Fibroblast of lung (primary cell): ENCODE measurements at regions not wholly inside any gene's neighbourhood (a gene's known extent, or its start where the extent isn't known, plus 50 kb on each side); places are given as distances from the start of the nearest gene placed in this dataset.

Experiments used
- DNase-seq, 2 donors: peaks; one replicate each; pipeline versions ENCODE4 v3.0.0 to v3.0.0-alpha.2; 2010; ENCODE audit warnings: low read depth in 2 of 2
- H2AFZ ChIP-seq: 2 replicates; pipeline ENCODE4 v1.5.1; 2012; ENCODE audit warnings: low read length, control low read depth, inconsistent platforms
- H3K27ac ChIP-seq: 2 replicates; pipeline ENCODE4 v1.5.1; 2011; ENCODE audit warnings: low read length, control low read depth; ENCODE audit not compliant: insufficient read depth
- H3K27me3 ChIP-seq: 2 replicates; pipeline ENCODE4 v1.5.1; 2011; ENCODE audit warnings: mild to moderate bottlenecking, low read length; ENCODE audit not compliant: control insufficient read depth, insufficient read depth
- H3K36me3 ChIP-seq: 2 replicates; pipeline ENCODE4 v1.5.1; 2011; ENCODE audit warnings: low read length; ENCODE audit not compliant: control insufficient read depth, insufficient read depth
- H3K4me1 ChIP-seq: 2 replicates; pipeline ENCODE4 v1.5.1; 2011; ENCODE audit warnings: low read length; ENCODE audit not compliant: control insufficient read depth, insufficient read depth; ENCODE audit errors: extremely low read depth
- H3K4me2 ChIP-seq: 2 replicates; pipeline ENCODE4 v1.5.1; 2011; ENCODE audit warnings: low read length, control low read depth; ENCODE audit not compliant: insufficient read depth; ENCODE audit errors: extremely low read depth
- H3K4me3 ChIP-seq, 4 experiments: fragments of 200-600 bp in 1 of 4; sonication (generic) in 1 of 4; replicated peaks in 1 of 4; 2 replicates each; pipeline ENCODE4 v1.5.1; 2011 to 2016; ENCODE audit warnings: low read length in 4 of 4, low read depth in 3 of 4, mild to moderate bottlenecking in 3 of 4, control low read depth in 2 of 4, inconsistent platforms in 1 of 4, mixed read lengths in 1 of 4; ENCODE audit not compliant: insufficient read depth in 1 of 4; ENCODE audit errors: control extremely low read depth in 1 of 4
- H3K79me2 ChIP-seq: 2 replicates; pipeline ENCODE4 v1.5.1; 2012; ENCODE audit warnings: mild to moderate bottlenecking, low read length, inconsistent platforms; ENCODE audit not compliant: control insufficient read depth, insufficient read depth
- H3K9ac ChIP-seq: 2 replicates; pipeline ENCODE4 v1.5.1; 2011; ENCODE audit warnings: mild to moderate bottlenecking, low read length, control low read depth; ENCODE audit not compliant: insufficient read depth
- H3K9me3 ChIP-seq: 2 replicates; pipeline ENCODE4 v1.5.1; 2012; ENCODE audit warnings: low read depth, low read length; ENCODE audit not compliant: control insufficient read depth, insufficient read depth
- H4K20me1 ChIP-seq: 2 replicates; pipeline ENCODE4 v1.5.1; 2011; ENCODE audit warnings: low read length; ENCODE audit not compliant: control insufficient read depth, insufficient read depth; ENCODE audit errors: extremely low read depth
- CTCF ChIP-seq, 2 donors: IDR thresholded peaks in 1 of 2; conservative IDR thresholded peaks in 1 of 2; 1 replicate in 1 of 2; 2 replicates in 1 of 2; pipeline ENCODE4 v1.5.1; 2011 to 2012; ENCODE audit warnings: low read length in 2 of 2, control low read depth in 1 of 2, inconsistent platforms in 1 of 2, low read depth in 1 of 2, mild to moderate bottlenecking in 1 of 2
- EZH2 ChIP-seq: IDR thresholded peaks from 2 replicates; pipeline ENCODE4 v1.5.1; 2012; ENCODE audit warnings: low read length, control low read depth, mild to moderate bottlenecking; ENCODE audit errors: missing control alignments

GRCh38 chr10:2759233-2759632 is 308.1 kb upstream of the PFKP start:
- Histone ChIP-seq H3K27me3 (no peaks in the 10 kb centered on the region), H3K9ac (no peak overlapping the region), H3K4me1 (no peaks in the 10 kb centered on the region), H4K20me1 (no peaks in the 10 kb centered on the region), H3K36me3 (no peaks in the 10 kb centered on the region), H2AFZ (no peak overlapping the region), H3K4me2 (no peak overlapping the region), H3K9me3 (no peaks in the 10 kb centered on the region), H3K4me3 (no peak overlapping the region), H3K79me2 (no peaks in the 10 kb centered on the region), H3K27ac (no peak overlapping the region)
- TF ChIP-seq EZH2: no peak
- TF ChIP-seq CTCF (conservative IDR thresholded peaks at IDR 0.05 in 1 of 2, IDR thresholded peaks at IDR 0.05 in 1 of 2; ENCODE audit: low read depth in 1 of 2, low read length in 2 of 2): no peak
- no peak for DNase-seq

GRCh38 chr10:2754943-2755342 is 312.4 kb upstream of the PFKP start:
- Histone ChIP-seq H3K4me3 (no peak overlapping the region), H3K36me3 (no peaks in the 10 kb centered on the region), H3K9ac (no peak overlapping the region), H3K4me2 (no peak overlapping the region), H3K79me2 (no peaks in the 10 kb centered on the region), H2AFZ (no peak overlapping the region), H3K9me3 (no peaks in the 10 kb centered on the region), H4K20me1 (no peaks in the 10 kb centered on the region), H3K27ac (no peak overlapping the region), H3K4me1 (no peaks in the 10 kb centered on the region), H3K27me3 (no peaks in the 10 kb centered on the region)
- DNase-seq: no peak
- TF ChIP-seq CTCF (conservative IDR thresholded peaks at IDR 0.05 in 1 of 2, IDR thresholded peaks at IDR 0.05 in 1 of 2; ENCODE audit: low read depth in 1 of 2, low read length in 2 of 2): no peak
- TF ChIP-seq EZH2: no peak

GRCh38 chr10:2748287-2748686 is 319.1 kb upstream of the PFKP start:
- Histone ChIP-seq H3K27ac (no peak overlapping the region), H3K9me3 (no peaks in the 10 kb centered on the region), H3K4me1 (no peaks in the 10 kb centered on the region), H3K79me2 (no peaks in the 10 kb centered on the region), H3K4me2 (no peak overlapping the region), H3K4me3 (no peak overlapping the region), H4K20me1 (no peaks in the 10 kb centered on the region), H2AFZ (no peak overlapping the region), H3K9ac (no peak overlapping the region), H3K27me3 (no peaks in the 10 kb centered on the region), H3K36me3 (no peaks in the 10 kb centered on the region)
- no peak for TF ChIP-seq CTCF (conservative IDR thresholded peaks at IDR 0.05 in 1 of 2, IDR thresholded peaks at IDR 0.05 in 1 of 2; ENCODE audit: low read depth in 1 of 2, low read length in 2 of 2)
- TF ChIP-seq EZH2: no peak
- no peak for DNase-seq
